B cell (primary cell): ENCODE measurements at regions not wholly inside any gene's neighbourhood (a gene's known extent, or its start where the extent isn't known, plus 50 kb on each side); places are given as distances from the start of the nearest gene placed in this dataset.

Experiments used
- ATAC-seq: fragments of 200-7000 bp; cut with Tn5 transposase; one replicate; pipeline ENCODE4 v1.10.0; 2021; ENCODE audit warnings: low read depth, mild to moderate bottlenecking, moderate number of reproducible peaks, moderate library complexity
- CTCF ChIA-PET: fragments of 350-600 bp; sonication (Branson Sonifier 250); formaldehyde crosslinking; loops from one replicate; lab custom pipeline; 2021; ENCODE audit warnings: antibody characterized with exemption, inconsistent platforms; lab: Charles Lee
- POLR2A ChIA-PET: fragments of 350-600 bp; sonication (Branson Sonifier 250); formaldehyde crosslinking; loops from one replicate; lab custom pipeline; 2021; ENCODE audit warnings: antibody characterized with exemption; lab: Charles Lee
- DNase-seq: peaks from one replicate; pipeline ENCODE4 v3.0.0; 2013
- H2AFZ ChIP-seq: 2 replicates; pipeline ENCODE4 v1.6.1; 2012; ENCODE audit warnings: mild to moderate bottlenecking, low read depth, low read length; ENCODE audit not compliant: insufficient read depth, poor library complexity, severe bottlenecking
- H3K27ac ChIP-seq, 2 donors: 1 replicate in 1 of 2; 2 replicates in 1 of 2; pipeline ENCODE4 v1.5.1; 2012 to 2013; ENCODE audit warnings: low read length in 2 of 2, mild to moderate bottlenecking in 2 of 2, moderate library complexity in 1 of 2
- H3K27me3 ChIP-seq, 4 experiments: fragments of 200-600 bp in 1 of 4; sonication (generic) in 1 of 4; replicated peaks in 1 of 4; 1 replicate in 2 of 4; 2 replicates in 2 of 4; pipeline versions ENCODE4 v1.6.1 to v1.7.0; 2013 to 2016; ENCODE audit warnings: low read length in 3 of 4, mild to moderate bottlenecking in 2 of 4, mixed read lengths in 1 of 4, moderate library complexity in 1 of 4; ENCODE audit not compliant: insufficient read depth in 4 of 4, control insufficient read depth in 3 of 4; ENCODE audit errors: control extremely low read depth in 1 of 4
- H3K36me3 ChIP-seq, 2 experiments: replicated peaks in 1 of 2; 1 replicate in 1 of 2; 2 replicates in 1 of 2; pipeline versions ENCODE4 v1.6.1 to v1.7.1; 2013; ENCODE audit warnings: low read length in 1 of 2; ENCODE audit not compliant: insufficient read depth in 2 of 2, control insufficient read depth in 1 of 2; ENCODE audit errors: control extremely low read depth in 1 of 2, extremely low read depth in 1 of 2
- H3K4me1 ChIP-seq, 2 donors: fragments of 200-600 bp in 1 of 2; sonication (generic) in 1 of 2; 1 replicate in 1 of 2; 2 replicates in 1 of 2; pipeline versions ENCODE4 v1.5.1 to v1.6.1; 2013 to 2017; ENCODE audit warnings: low read length in 2 of 2; ENCODE audit not compliant: control insufficient read depth in 2 of 2, insufficient read depth in 2 of 2
- H3K4me2 ChIP-seq: replicated peaks from 2 replicates; pipeline ENCODE3; 2012; ENCODE audit warnings: mild to moderate bottlenecking, low read depth, low read length; ENCODE audit not compliant: poor library complexity, severe bottlenecking
- H3K4me3 ChIP-seq, 5 experiments: fragments of 200-600 bp in 1 of 5; sonication (generic) in 1 of 5; 1 replicate in 3 of 5; 2 replicates in 2 of 5; pipeline versions ENCODE4 v1.5.1 to v1.7.0; 2011 to 2016; ENCODE audit warnings: low read length in 4 of 5, mild to moderate bottlenecking in 4 of 5, low read depth in 2 of 5, control low read depth in 1 of 5, moderate library complexity in 1 of 5; ENCODE audit not compliant: insufficient read depth in 1 of 5; ENCODE audit errors: control extremely low read depth in 1 of 5, extremely low read depth in 1 of 5
- H3K79me2 ChIP-seq: fragments of 200-600 bp; sonication (generic); one replicate; pipeline ENCODE4 v1.6.0; 2016; ENCODE audit warnings: low read length; ENCODE audit not compliant: control insufficient read depth, insufficient read depth
- H3K9ac ChIP-seq: fragments of 200-600 bp; sonication (generic); 2 replicates; pipeline ENCODE4 v1.6.1; 2017; ENCODE audit warnings: mild to moderate bottlenecking, low read length, moderate library complexity
- H3K9me3 ChIP-seq, 3 donors: one replicate each; pipeline versions ENCODE4 v1.6.1 to v1.7.1; 2013; ENCODE audit warnings: low read length in 2 of 3; ENCODE audit not compliant: control insufficient read depth in 2 of 3, insufficient read depth in 1 of 3; ENCODE audit errors: control extremely low read depth in 1 of 3
- H4K20me1 ChIP-seq: 2 replicates; pipeline ENCODE4 v1.6.0; 2012; ENCODE audit warnings: mild to moderate bottlenecking, low read length; ENCODE audit not compliant: insufficient read depth, control insufficient read depth, poor library complexity, severe bottlenecking
- H3K27ac Mint-ChIP-seq: one replicate; pipeline ENCODE4 v1.8.0; 2021; ENCODE audit warnings: mixed read lengths
- H3K27me3 Mint-ChIP-seq: one replicate; pipeline ENCODE4 v1.8.0; 2021; ENCODE audit warnings: mixed read lengths
- H3K4me1 Mint-ChIP-seq: one replicate; pipeline ENCODE4 v1.8.0; 2021; ENCODE audit warnings: mixed read lengths
- H3K4me3 Mint-ChIP-seq: one replicate; pipeline ENCODE4 v1.8.0; 2021; ENCODE audit warnings: mixed read lengths
- H3K9me3 Mint-ChIP-seq: one replicate; pipeline ENCODE4 v1.8.0; 2022; ENCODE audit warnings: mixed read lengths; ENCODE audit not compliant: insufficient read depth
- CTCF ChIP-seq: fragments of 200-600 bp; IDR thresholded peaks from one replicate; pipeline ENCODE4 v1.8.0; 2022; ENCODE audit warnings: antibody characterized with exemption, mild to moderate bottlenecking
- EZH2 ChIP-seq: IDR thresholded peaks from 2 replicates; pipeline ENCODE4 v1.6.1; 2012; ENCODE audit warnings: borderline replicate concordance, low read depth, mild to moderate bottlenecking, moderate library complexity, low read length; ENCODE audit not compliant: insufficient read depth, poor library complexity, severe bottlenecking
- WGBS: methylation state at CpG from one replicate; pipeline ENCODE4 v1.1.5; 2013; ENCODE audit warnings: missing lambda C conversion rate; ENCODE audit not compliant: insufficient coverage; 5-methylcytosine and 5-hydroxymethylcytosine counted together
- intact Hi-C: fragments of 100-400 bp; cut with micrococcal nuclease; formaldehyde crosslinking; loops from one replicate; pipeline ENCODE4 v1.10.0; 2022

- Mint-ChIP-seq H3K27me3 (no peaks in the 10 kb centered on the region), H3K4me3 (no peak overlapping the region), H3K9me3 (no peaks in the 10 kb centered on the region), H3K4me1 (no peaks in the 10 kb centered on the region), H3K27ac (no peak overlapping the region)
- Histone ChIP-seq H3K36me3 (no peaks in the 10 kb centered on the region), H3K9ac (no peak overlapping the region), H3K79me2 (no peaks in the 10 kb centered on the region), H3K4me3 (no peak overlapping the region), H2AFZ (no peak overlapping the region), H4K20me1 (no peaks in the 10 kb centered on the region), H3K9me3 (peaks cover 0 to 1% (median 0%) of the 10 kb centered on the region in 3 donors), H3K4me1 (no peaks in the 10 kb centered on the region), H3K4me2 (no peak overlapping the region), H3K27me3 (no peaks in the 10 kb centered on the region), H3K27ac (no peak overlapping the region)
- ChIA-PET POLR2A (interaction anchor here (0.6 kb wide), 1 partner anchor 612 kb away, joined by 3 read pairs; no protein-coding TSS in a partner anchor), CTCF (no interaction called here)
- WGBS: 100% methylated on average over 2 of the region's 4 CpGs
- no peak for TF ChIP-seq EZH2
- TF ChIP-seq CTCF: no peak
- DNase-seq (no peak), ATAC-seq (no peak)
- intact Hi-C loops: no loop called here
Observed at GRCh38 chr11:92711926-92712325, 257.5 kb upstream of the MTNR1B start.

- no peak overlapping the region for H3K9ac ChIP-seq
- intact Hi-C loops: no loop called here
- no peak overlapping the region for H3K27ac Mint-ChIP-seq
- peaks cover 0 to 1% (median 0%) of the 10 kb centered on the region in 3 donors for H3K9me3 ChIP-seq
- H3K36me3 ChIP-seq: no peaks in the 10 kb centered on the region
- H3K4me3 ChIP-seq: no peak overlapping the region
- H4K20me1 ChIP-seq: no peaks in the 10 kb centered on the region
- H2AFZ ChIP-seq: no peak overlapping the region
- no peak overlapping the region for H3K4me3 Mint-ChIP-seq
- DNase-seq: no peak
- ChIA-PET CTCF (no interaction called here), POLR2A (no interaction called here)
- H3K27me3 Mint-ChIP-seq: no peaks in the 10 kb centered on the region
- H3K4me2 ChIP-seq: no peak overlapping the region
- TF ChIP-seq CTCF (no peak), EZH2 (no peak)
- H3K27ac ChIP-seq: no peak overlapping the region
- no peak for ATAC-seq
- no CpG with 5 or more reads among the region's 1 CpG for WGBS
- no peaks in the 10 kb centered on the region for H3K9me3 Mint-ChIP-seq
- no peaks in the 10 kb centered on the region for H3K27me3 ChIP-seq
- no peaks in the 10 kb centered on the region for H3K4me1 ChIP-seq
- no peaks in the 10 kb centered on the region for H3K4me1 Mint-ChIP-seq
- H3K79me2 ChIP-seq: no peaks in the 10 kb centered on the region
Observed at GRCh38 chr11:92714111-92714510, 255.3 kb upstream of the MTNR1B start.
